IMR-90 (cell line): ENCODE measurements at regions not wholly inside any gene's neighbourhood (a gene's known extent, or its start where the extent isn't known, plus 50 kb on each side); places are given as distances from the start of the nearest gene placed in this dataset.

ENCODE experiments used
- ATAC-seq: fragments of 200-7000 bp; cut with Tn5 transposase; 2 replicates; pipeline ENCODE4 v1.9.1; 2020; ENCODE audit warnings: low read depth, mild to moderate bottlenecking, moderate library complexity
- BruUV-seq: library from RNA; stranded (reverse); fragments of 400-500 nt; replicated peaks from 2 replicates; lab custom pipeline; 2021; lab: Mats Ljungman, UMichigan
- CTCF ChIA-PET: fragments of 300-600 bp; formaldehyde crosslinking; extraction: SDS; loops from one replicate; lab custom pipeline; 2021; ENCODE audit warnings: antibody characterized with exemption; lab: Yijun Ruan, JAX
- POLR2A ChIA-PET: fragments of 300-600 bp; sonication (Branson Sonifier 250); formaldehyde crosslinking; loops from one replicate; lab custom pipeline; 2022; ENCODE audit warnings: antibody characterized with exemption; ENCODE audit not compliant: unreplicated experiment; lab: Charles Lee
- DNase-seq: peaks from one replicate; pipeline ENCODE4 v3.0.0; 2013
- H2AFZ ChIP-seq: replicated peaks from 2 replicates; pipeline ENCODE3; 2013; ENCODE audit warnings: low read length, mild to moderate bottlenecking; ENCODE audit not compliant: poor library complexity
- H2AK5ac ChIP-seq: 2 replicates; pipeline ENCODE4 v1.6.1; 2013; ENCODE audit warnings: low read depth, low read length, inconsistent platforms
- H2AK9ac ChIP-seq: replicated peaks from 2 replicates; pipeline ENCODE3; 2013; ENCODE audit warnings: mild to moderate bottlenecking, low read depth, low read length, moderate library complexity; ENCODE audit not compliant: poor library complexity
- H2BK120ac ChIP-seq: 2 replicates; pipeline ENCODE4 v1.6.1; 2013; ENCODE audit warnings: low read depth, low read length, inconsistent platforms
- H2BK15ac ChIP-seq: 3 replicates; pipeline ENCODE4 v1.6.1; 2013; ENCODE audit warnings: low read depth, low read length, inconsistent platforms
- H2BK20ac ChIP-seq: 2 replicates; pipeline ENCODE4 v1.6.1; 2013; ENCODE audit warnings: low read depth, mild to moderate bottlenecking, inconsistent platforms, low read length, moderate library complexity
- H2BK5ac ChIP-seq: 2 replicates; pipeline ENCODE4 v1.6.1; 2013; ENCODE audit warnings: mild to moderate bottlenecking, low read depth, low read length, inconsistent platforms; ENCODE audit not compliant: poor library complexity, severe bottlenecking
- H3K14ac ChIP-seq: replicated peaks from 2 replicates; pipeline ENCODE4 v1.6.1; 2013; ENCODE audit warnings: low read depth, low read length, inconsistent platforms
- H3K18ac ChIP-seq: 2 replicates; pipeline ENCODE4 v1.6.1; 2013; ENCODE audit warnings: low read depth, low read length, control low read depth
- H3K23ac ChIP-seq: 2 replicates; pipeline ENCODE4 v1.6.1; 2013; ENCODE audit warnings: low read depth, low read length, inconsistent platforms
- H3K27ac ChIP-seq: 2 replicates; pipeline ENCODE4 v1.5.1; 2013; ENCODE audit warnings: mild to moderate bottlenecking, control low read depth, low read length; ENCODE audit not compliant: insufficient read depth
- H3K27me3 ChIP-seq: 2 replicates; pipeline ENCODE4 v1.6.1; 2013; ENCODE audit warnings: low read length; ENCODE audit not compliant: control insufficient read depth, insufficient read depth
- H3K36me3 ChIP-seq: 2 replicates; pipeline ENCODE4 v1.6.1; 2013; ENCODE audit warnings: low read length, mixed read lengths; ENCODE audit not compliant: control insufficient read depth, insufficient read depth
- H3K4ac ChIP-seq: 2 replicates; pipeline ENCODE4 v1.6.1; 2013; ENCODE audit warnings: low read depth, low read length, inconsistent platforms
- H3K4me1 ChIP-seq: 2 replicates; pipeline ENCODE4 v1.6.1; 2013; ENCODE audit warnings: low read length, mixed read lengths; ENCODE audit not compliant: control insufficient read depth, insufficient read depth
- H3K4me2 ChIP-seq: 2 replicates; pipeline ENCODE4 v1.6.1; 2013; ENCODE audit warnings: low read depth, mild to moderate bottlenecking, control low read depth, low read length, moderate library complexity
- H3K4me3 ChIP-seq: 2 replicates; pipeline ENCODE4 v1.5.1; 2013; ENCODE audit warnings: low read depth, mild to moderate bottlenecking, control low read depth, low read length, moderate library complexity; ENCODE audit not compliant: insufficient read depth
- H3K56ac ChIP-seq: 2 replicates; pipeline ENCODE4 v1.6.1; 2013; ENCODE audit warnings: low read length, inconsistent platforms; ENCODE audit not compliant: insufficient read depth; ENCODE audit errors: extremely low read depth
- H3K79me1 ChIP-seq, 2 experiments: 2 replicates each; pipeline ENCODE4 v1.6.1; 2013; ENCODE audit warnings: low read length in 2 of 2, inconsistent platforms in 1 of 2, low read depth in 1 of 2
- H3K9ac ChIP-seq: 2 replicates; pipeline ENCODE4 v1.6.1; 2013; ENCODE audit warnings: low read depth, low read length, control low read depth
- H3K9me1 ChIP-seq: 2 replicates; pipeline ENCODE4 v1.6.1; 2013; ENCODE audit warnings: low read length, inconsistent platforms; ENCODE audit not compliant: insufficient read depth
- H3K9me3 ChIP-seq: 2 replicates; pipeline ENCODE4 v1.6.1; 2013; ENCODE audit warnings: low read length; ENCODE audit not compliant: control insufficient read depth, insufficient read depth
- H4K20me1 ChIP-seq: 2 replicates; pipeline ENCODE4 v1.6.1; 2013; ENCODE audit warnings: low read length, inconsistent platforms; ENCODE audit not compliant: insufficient read depth
- H4K5ac ChIP-seq: 2 replicates; pipeline ENCODE4 v1.6.1; 2013; ENCODE audit warnings: mild to moderate bottlenecking, low read depth, low read length, control low read depth
- H4K8ac ChIP-seq, 2 experiments: 2 replicates each; pipeline ENCODE4 v1.6.1; 2013; ENCODE audit warnings: low read depth in 2 of 2, low read length in 2 of 2, control low read depth in 1 of 2, inconsistent platforms in 1 of 2
- H4K91ac ChIP-seq: 2 replicates; pipeline ENCODE4 v1.6.1; 2013; ENCODE audit warnings: low read depth, low read length, inconsistent platforms; ENCODE audit not compliant: insufficient read depth
- BHLHE40 ChIP-seq: fragments of 150-350 bp; IDR thresholded peaks from 2 replicates; pipeline ENCODE4 v1.6.1; 2016; ENCODE audit warnings: mild to moderate bottlenecking, low read depth, low read length
- CEBPB ChIP-seq: IDR thresholded peaks from 2 replicates; pipeline ENCODE4 v1.6.1; 2012; ENCODE audit warnings: low read depth, low read length, improper control_type of control experiment
- FOS ChIP-seq: fragments of 150-350 bp; IDR thresholded peaks from 2 replicates; pipeline ENCODE4 v1.6.1; 2016; ENCODE audit warnings: low read depth, low read length
- MAFK ChIP-seq: IDR thresholded peaks from 2 replicates; pipeline ENCODE4 v1.6.1; 2012; ENCODE audit warnings: low read depth, low read length, improper control_type of control experiment
- MAZ ChIP-seq: IDR thresholded peaks from 2 replicates; pipeline ENCODE4 v1.6.1; 2012; ENCODE audit warnings: low read depth, mild to moderate bottlenecking, low read length, improper control_type of control experiment, moderate library complexity, borderline replicate concordance
- MXI1 ChIP-seq: IDR thresholded peaks from 2 replicates; pipeline ENCODE4 v1.6.1; 2012; ENCODE audit warnings: low read depth, mild to moderate bottlenecking, low read length, moderate library complexity, borderline replicate concordance
- NFE2L2 ChIP-seq: fragments of 150-350 bp; IDR thresholded peaks from 2 replicates; pipeline ENCODE4 v1.6.1; 2016; ENCODE audit warnings: low read depth, mild to moderate bottlenecking, low read length
- POLR2A ChIP-seq: IDR thresholded peaks from 2 replicates; pipeline ENCODE4 v1.6.1; 2012; ENCODE audit warnings: mild to moderate bottlenecking, low read depth, low read length
- RAD21 ChIP-seq: IDR thresholded peaks from 2 replicates; pipeline ENCODE4 v1.6.1; 2012; ENCODE audit warnings: low read length, improper control_type of control experiment
- RCOR1 ChIP-seq: IDR thresholded peaks from 2 replicates; pipeline ENCODE4 v1.6.1; 2012; ENCODE audit warnings: mild to moderate bottlenecking, low read length, improper control_type of control experiment; ENCODE audit not compliant: insufficient replicate concordance
- RFX5 ChIP-seq: IDR thresholded peaks from 2 replicates; pipeline ENCODE4 v1.8.0; 2012; ENCODE audit warnings: low read depth, mild to moderate bottlenecking, low read length, moderate library complexity
- SMC3 ChIP-seq: fragments of 150-350 bp; IDR thresholded peaks from 2 replicates; pipeline ENCODE4 v1.6.1; 2016; ENCODE audit warnings: low read depth, mild to moderate bottlenecking, antibody characterized with exemption, low read length, moderate library complexity
- WGBS, 2 experiments: methylation state at CpG; one replicate each; pipeline versions ENCODE4 v1.1.5 to v1.1.7; 2013; ENCODE audit warnings: missing lambda C conversion rate in 2 of 2; ENCODE audit not compliant: insufficient read length in 1 of 2; ENCODE audit errors: extremely low coverage in 2 of 2; 5-methylcytosine and 5-hydroxymethylcytosine counted together
- dilution Hi-C: fragments of 300-500 bp; cut with HindIII; formaldehyde crosslinking; loops from one replicate; pipeline ENCODE4 v1.14.3; 2018; ENCODE audit warnings: low sequenced_read_pairs; ENCODE audit not compliant: unreplicated experiment
- in situ Hi-C: fragments of 300-500 bp; cut with MboI; formaldehyde crosslinking; loops from 3 replicates; pipeline ENCODE4 v1.14.3; 2019; ENCODE audit warnings: low sequenced_read_pairs, inconsistent platforms, mixed read lengths
- intact Hi-C: fragments of 100-400 bp; cut with micrococcal nuclease; formaldehyde crosslinking; loops from 2 replicates; pipeline ENCODE4 v1.10.0; 2022
- TF ChIP-seq, protein P1 (sequence below): conservative IDR thresholded peaks from 2 replicates; pipeline ENCODE4 v1.5.1; 2012; ENCODE audit warnings: mild to moderate bottlenecking, low read depth, low read length, improper control_type of control experiment
- TF ChIP-seq, protein P2 (sequence below): fragments of 150-350 bp; IDR thresholded peaks from 2 replicates; pipeline ENCODE4 v1.6.1; 2017; ENCODE audit warnings: mild to moderate bottlenecking, antibody characterized with exemption, low read length, low read depth

DNA sequence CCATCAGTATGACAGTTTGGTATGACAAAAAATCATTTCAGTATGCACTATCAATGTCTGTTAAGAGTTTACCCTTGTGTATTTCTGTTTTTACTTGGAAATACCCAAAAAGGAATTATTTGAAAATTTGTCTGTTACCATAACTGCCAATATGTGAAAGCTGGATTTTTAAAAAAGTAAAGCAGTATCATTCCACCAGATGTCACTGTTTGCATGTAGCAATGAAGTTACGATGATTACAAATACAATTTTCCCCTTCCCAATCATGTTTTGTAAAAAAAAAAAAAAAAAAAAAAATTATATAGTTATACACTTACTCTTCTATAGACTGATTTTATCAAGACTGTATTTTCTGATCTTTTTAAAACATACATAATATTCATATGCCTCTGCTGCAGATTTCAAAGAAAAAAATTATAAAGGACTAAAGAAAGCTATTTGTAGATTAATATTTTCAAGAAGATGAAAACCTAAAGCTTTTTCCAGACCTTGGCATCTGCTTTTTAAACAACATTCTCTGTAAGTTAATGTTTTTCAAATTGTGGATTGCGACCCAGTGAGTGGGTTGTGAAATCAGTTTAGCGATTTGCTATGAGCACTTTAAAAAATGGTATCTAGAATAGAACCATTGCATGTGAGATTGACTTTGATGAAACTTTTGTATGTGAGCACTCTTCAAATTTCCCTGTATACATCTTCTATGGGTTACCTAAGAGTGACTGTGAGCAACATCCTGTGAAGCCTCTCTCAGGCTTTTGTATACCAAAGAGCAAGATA is 114.2 kb downstream of the TTC6 start (continued):
- no peak for TF ChIP-seq MXI1

DNA sequence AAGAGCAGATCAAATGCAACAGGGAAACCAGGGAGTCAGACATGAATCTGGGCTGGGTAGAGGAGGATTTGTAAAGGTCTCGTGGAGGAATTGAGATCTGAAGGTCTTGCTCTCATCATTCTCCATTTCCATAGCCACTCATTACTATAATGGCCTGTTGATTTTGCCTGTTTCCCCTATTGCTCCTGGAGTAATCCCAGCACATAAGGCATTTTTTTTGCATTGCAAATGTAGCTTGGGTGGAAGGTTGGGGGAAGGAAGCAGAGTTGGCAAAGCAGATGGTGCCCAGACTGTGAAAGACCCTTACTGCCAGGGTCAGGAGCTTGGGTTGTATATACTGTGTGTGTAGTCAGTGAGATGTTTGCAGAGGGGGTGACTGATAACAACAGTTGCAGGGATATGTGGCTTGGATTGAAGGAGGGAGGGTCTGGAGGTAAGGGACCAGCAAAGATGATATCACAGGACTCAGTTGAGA is 116.0 kb downstream of the TTC6 start:
- no TSS peak for BruUV-seq
- POLR2A ChIA-PET: no interaction called here
- H2BK20ac ChIP-seq: no peak overlapping the region
- intact Hi-C loops: loop anchor here (2.0 kb wide), 1 partner anchor 1155 kb away; no protein-coding TSS in a partner anchor
- no peak overlapping the region for H4K5ac ChIP-seq
- no peaks in the 10 kb centered on the region for H3K9me3 ChIP-seq
- CTCF ChIA-PET: no interaction called here
- H4K20me1 ChIP-seq: no peaks in the 10 kb centered on the region
- H4K8ac ChIP-seq: no peak overlapping the region
- H3K56ac ChIP-seq: no peak overlapping the region
- peaks cover 5% of the 10 kb centered on the region for H3K4me1 ChIP-seq
- ATAC-seq (no peak), DNase-seq (no peak)
- no peak overlapping the region for H4K91ac ChIP-seq
- no peak overlapping the region for H2BK15ac ChIP-seq
- H3K79me1 ChIP-seq: no peaks in the 10 kb centered on the region
- H3K18ac ChIP-seq: no peak overlapping the region
- WGBS, 2 experiments: no CpG with 5 or more reads among the region's 1 CpG
- H2AK9ac ChIP-seq: no peak overlapping the region
- H2BK120ac ChIP-seq: no peak overlapping the region
- H3K9me1 ChIP-seq: peaks cover 3% of the 10 kb centered on the region; the same call in 1 of the 2 replicates
- H3K23ac ChIP-seq: no peak overlapping the region
- H3K14ac ChIP-seq: no peak overlapping the region; the same call in 1 of the 2 replicates
- no peak overlapping the region for H2AFZ ChIP-seq
- dilution Hi-C loops: no loop called here
- no peak overlapping the region for H3K4ac ChIP-seq
- no peak overlapping the region for H3K9ac ChIP-seq
- H2BK5ac ChIP-seq: no peak overlapping the region
- H3K36me3 ChIP-seq: no peaks in the 10 kb centered on the region
- H3K4me2 ChIP-seq: no peak overlapping the region
- in situ Hi-C loops: no loop called here
- H2AK5ac ChIP-seq: no peak overlapping the region
- H3K4me3 ChIP-seq: no peak overlapping the region
- no peak overlapping the region for H3K27ac ChIP-seq
- no peaks in the 10 kb centered on the region for H3K27me3 ChIP-seq
- TF ChIP-seq BHLHE40 (no peak), NFE2L2 (no peak), FOS (no peak), SMC3 (no peak), RCOR1 (no peak), RAD21 (no peak), MAFK (no peak), MAZ (no peak), CEBPB (no peak), POLR2A (no peak), RFX5 (no peak)
- TF ChIP-seq, protein P1, sequence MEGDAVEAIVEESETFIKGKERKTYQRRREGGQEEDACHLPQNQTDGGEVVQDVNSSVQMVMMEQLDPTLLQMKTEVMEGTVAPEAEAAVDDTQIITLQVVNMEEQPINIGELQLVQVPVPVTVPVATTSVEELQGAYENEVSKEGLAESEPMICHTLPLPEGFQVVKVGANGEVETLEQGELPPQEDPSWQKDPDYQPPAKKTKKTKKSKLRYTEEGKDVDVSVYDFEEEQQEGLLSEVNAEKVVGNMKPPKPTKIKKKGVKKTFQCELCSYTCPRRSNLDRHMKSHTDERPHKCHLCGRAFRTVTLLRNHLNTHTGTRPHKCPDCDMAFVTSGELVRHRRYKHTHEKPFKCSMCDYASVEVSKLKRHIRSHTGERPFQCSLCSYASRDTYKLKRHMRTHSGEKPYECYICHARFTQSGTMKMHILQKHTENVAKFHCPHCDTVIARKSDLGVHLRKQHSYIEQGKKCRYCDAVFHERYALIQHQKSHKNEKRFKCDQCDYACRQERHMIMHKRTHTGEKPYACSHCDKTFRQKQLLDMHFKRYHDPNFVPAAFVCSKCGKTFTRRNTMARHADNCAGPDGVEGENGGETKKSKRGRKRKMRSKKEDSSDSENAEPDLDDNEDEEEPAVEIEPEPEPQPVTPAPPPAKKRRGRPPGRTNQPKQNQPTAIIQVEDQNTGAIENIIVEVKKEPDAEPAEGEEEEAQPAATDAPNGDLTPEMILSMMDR: no peak
- TF ChIP-seq, protein P2, sequence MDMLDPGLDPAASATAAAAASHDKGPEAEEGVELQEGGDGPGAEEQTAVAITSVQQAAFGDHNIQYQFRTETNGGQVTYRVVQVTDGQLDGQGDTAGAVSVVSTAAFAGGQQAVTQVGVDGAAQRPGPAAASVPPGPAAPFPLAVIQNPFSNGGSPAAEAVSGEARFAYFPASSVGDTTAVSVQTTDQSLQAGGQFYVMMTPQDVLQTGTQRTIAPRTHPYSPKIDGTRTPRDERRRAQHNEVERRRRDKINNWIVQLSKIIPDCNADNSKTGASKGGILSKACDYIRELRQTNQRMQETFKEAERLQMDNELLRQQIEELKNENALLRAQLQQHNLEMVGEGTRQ: no peak
